HG02981 (cell line): ENCODE measurements at regions not wholly inside any gene's neighbourhood (a gene's known extent, or its start where the extent isn't known, plus 50 kb on each side); places are given as distances from the start of the nearest gene placed in this dataset.

ENCODE experiments used
- ATAC-seq: cut with Tn5 transposase; IDR thresholded peaks from one replicate; pipeline ENCODE4 v1.9.1; 2021; ENCODE audit warnings: mild to moderate bottlenecking, moderate library complexity; ENCODE audit not compliant: unreplicated experiment

DNA sequence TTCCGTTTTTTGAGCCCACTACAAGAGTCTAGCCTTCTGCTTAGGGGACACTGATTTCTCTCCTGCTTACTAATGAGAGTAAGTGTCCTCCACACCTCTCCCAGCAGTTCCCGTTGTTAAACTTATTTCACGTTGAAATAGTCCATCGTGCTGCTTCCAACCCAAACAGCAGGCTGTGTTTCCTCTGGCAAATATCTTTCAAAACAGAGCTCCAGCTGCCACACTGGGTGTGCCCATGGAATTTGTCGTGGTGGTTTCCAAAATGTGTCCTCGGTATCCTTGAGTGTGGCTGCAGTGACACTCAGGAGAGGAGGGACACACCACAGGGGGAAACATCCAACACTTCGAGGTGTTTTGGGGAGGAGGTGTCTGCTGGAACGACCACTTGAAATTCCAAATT is 176.5 kb upstream of the RALGAPA2 start:
- no peak for ATAC-seq

DNA sequence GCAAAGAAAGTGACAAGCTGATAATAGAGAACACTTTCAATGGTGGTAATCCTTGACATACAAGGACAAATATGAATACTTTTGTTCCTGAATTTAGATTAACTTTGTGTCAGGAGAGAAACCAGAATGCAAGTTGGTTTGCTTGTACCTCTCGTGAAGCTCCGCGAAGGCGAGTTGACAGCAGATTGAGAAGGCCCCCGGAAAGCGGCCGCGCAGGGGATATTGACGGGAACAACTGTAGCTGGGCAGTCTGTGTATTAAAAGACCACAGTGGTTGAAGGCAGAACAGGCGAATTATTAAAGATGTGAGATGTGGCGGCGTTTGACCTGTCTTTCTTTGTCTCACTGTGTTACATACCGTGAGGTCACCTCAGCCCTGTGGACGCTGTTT is 175.8 kb upstream of the RALGAPA2 start:
- ATAC-seq: no peak

DNA sequence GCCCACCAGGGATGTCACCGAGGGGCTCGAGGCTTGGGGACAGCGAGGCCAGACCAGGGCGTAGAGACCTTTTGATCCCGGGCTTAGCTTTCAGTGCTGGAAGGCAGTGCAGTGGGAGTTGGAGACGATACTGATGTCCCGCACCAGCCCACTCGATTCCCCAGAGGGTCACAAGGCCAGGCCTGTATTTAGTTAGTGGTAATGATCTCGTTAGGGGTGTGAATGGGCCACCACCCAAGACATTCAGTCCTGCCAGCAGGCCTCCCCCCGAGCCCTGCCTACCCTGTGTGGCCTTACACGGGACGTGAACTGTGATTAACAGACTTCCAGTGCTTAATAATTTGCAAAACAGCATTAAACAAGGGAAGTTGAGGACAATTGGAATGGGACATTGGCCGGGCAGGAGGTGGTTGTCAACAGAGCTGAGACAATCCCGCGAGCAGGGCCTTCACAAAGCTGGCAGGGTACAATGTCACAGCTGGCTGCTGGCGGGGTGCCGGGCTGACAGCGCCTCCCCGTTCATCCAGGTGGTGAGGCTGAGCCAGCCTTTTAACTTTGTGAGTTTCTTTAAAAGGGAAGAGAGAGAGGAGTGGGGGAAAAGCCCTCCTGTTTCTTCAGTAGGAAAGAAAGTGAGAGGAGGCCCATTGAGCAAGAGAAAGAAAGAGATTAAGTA is 175.3 kb upstream of the RALGAPA2 start:
- no peak for ATAC-seq

DNA sequence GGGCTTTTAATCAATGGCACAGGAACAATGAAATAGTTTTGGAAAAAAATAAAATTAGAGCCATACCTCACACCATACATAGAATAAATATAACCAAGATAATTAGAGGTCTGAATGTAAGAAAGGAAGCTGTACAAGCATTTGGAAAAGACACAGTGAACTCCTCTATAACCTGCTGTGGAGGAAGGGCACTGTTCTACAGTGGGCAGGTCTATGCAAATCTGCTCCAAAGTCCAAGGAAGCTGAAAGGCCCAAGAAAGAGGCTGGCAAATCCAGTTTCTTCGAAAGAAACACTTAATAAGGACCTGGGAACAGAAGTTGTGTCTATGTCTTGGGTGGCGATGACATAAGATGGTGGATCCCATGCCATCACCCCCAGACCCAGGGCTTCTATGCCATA is 169.4 kb upstream of the RALGAPA2 start:
- ATAC-seq: no peak

DNA sequence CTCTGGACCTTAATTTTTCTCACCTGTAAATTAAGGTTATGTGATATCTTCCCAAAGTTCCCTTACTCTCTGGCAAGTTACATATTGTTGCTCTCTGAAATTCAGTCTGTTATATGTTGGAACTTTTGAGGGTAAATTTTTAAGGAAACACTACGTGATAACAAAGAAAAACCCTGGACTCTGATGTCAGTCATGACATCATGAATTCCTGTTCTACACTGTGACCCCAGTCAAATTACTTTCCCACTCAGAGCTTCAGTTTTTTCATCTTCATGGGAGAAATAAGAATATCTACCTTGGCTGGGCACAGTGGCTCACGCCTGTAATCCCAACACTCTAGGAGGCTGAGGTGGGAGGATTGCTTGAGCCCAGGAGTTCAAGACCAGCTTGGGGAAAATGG is 164.6 kb upstream of the RALGAPA2 start:
- ATAC-seq: no peak

DNA sequence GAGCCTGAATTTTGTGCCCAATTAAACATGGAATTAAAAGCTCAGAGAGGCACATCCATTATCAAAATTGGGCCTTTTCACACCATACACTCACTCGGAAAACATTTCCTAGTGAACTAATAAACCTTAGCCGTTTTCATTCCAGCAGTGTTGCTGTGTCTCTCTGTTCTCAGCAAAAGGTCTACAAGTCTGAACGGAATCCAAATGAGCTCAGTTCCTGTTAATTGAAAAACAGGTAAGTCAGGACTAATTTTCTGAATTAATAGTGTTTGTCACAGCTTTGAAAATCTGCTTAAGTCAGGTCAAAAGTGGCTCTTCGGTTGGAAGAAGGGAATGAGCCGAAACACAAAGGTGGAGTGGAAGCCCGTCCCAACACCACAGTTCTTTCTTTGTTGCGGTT is 163.3 kb upstream of the RALGAPA2 start:
- ATAC-seq: no peak

DNA sequence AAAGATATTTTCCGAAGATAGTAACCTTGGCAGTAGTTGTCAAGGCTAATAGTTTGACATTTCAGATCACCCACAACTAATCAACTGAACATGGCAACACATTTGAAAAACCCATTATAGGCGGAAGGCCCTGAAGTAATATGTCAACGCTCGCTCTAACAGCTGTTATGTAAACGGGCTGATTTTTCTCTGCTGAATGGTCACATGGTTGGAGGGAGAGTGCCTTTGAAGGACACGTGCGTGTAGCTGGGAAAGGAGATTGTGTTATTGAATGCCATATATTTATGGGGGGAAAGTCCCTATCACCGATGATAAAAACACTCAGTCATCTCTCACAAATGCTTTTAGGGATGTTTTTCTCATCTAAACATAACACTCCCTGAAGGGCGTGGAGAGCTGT is 160.0 kb upstream of the RALGAPA2 start:
- ATAC-seq: no peak

DNA sequence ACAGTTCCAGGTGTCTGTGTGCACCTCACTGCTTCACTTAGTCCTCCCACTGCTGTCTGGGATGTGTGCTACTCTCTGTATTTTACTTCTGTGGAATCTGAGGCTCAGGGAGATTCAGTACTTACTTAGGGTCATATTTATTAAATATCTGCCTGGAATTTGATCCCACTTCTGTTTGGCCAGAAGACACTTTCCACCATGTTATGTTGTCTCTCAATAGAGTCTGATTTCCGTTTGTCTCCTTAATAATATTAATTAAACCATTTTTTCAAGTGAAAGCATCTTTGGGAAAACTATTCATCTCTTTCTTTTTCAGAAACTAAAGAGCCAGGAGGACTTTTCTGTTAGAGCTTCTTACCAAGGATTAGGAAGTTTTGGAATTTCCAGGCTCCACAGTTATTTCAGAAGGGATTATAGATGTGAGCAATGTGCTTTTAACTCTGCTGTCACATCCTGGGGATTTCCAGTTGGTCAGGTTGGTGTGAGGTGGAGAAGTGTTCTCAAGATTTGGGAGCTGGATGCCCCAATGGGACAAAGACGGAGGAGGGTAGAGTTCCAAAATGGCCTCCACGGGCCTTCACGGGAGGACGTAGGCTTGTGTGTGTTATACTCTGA is 156.8 kb upstream of the RALGAPA2 start:
- ATAC-seq: no peak

DNA sequence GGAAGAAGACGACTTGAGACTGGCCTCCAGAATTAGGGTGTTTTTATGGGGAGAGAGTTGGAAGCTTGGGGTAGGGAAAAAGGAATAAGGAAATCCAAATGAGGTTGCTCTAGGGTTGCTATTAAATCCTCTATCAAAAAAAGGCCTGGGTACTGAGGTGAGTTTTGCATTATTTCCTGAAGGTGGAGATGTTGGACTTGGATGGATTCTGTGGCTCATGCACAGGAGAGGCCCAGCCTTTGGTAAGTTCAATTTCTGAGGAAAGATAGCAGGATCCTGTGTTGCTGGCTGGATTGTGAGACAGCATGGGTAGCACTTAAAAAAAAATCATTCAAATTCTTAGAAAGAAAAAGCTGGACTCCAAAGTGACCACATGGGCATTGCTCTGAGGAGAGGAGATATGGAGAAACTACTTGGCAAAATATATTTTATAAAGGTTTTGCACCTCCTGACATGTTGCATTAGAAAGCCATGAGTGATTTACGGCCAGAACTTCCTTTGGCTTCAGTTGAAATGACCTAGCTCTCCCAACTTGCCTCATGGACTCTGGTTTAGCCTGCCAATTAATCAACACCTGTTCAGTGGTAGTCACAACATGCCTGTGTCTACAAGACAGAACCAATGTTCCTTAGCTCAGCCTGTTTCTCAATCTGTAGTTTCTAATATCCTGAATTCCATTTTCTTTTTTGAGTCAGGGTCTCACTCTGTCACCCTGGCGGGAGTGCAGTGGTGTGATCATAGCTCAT is 152.1 kb upstream of the RALGAPA2 start:
- no peak for ATAC-seq

DNA sequence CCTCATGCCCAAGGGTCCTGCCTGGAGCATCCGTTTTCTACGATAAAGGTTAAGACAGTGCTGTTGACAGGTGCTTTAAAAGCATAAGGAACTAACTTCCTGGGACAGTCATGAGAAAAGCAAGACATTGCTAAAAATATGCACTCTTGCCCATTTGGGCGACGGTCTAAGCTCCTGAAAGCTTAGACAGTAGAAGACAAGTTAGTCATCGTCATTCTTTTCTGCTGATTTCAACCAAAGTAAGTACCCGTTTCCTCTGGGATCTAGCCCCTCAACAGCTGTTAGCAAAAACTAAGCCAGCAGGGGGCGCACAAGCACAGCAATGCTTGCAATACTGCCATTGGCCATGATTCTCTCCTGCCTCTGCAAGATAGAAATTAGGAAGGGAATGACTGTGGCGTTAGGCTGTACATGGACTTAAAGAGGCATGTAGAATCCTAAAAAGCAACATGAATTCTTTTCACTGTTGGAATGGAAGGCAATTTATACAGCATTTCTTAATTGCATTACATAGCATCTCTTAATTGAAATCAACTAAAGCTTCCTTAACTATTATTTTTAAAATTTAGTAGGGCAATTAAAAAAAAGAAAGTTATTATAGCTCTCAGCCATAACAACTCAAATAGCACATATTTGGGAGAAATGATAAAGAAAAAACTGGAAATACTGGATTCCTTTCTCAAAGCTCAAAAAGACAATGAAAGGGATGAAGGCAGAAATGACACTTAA is 147.8 kb upstream of the RALGAPA2 start:
- peak; percentile 93 for ATAC-seq

DNA sequence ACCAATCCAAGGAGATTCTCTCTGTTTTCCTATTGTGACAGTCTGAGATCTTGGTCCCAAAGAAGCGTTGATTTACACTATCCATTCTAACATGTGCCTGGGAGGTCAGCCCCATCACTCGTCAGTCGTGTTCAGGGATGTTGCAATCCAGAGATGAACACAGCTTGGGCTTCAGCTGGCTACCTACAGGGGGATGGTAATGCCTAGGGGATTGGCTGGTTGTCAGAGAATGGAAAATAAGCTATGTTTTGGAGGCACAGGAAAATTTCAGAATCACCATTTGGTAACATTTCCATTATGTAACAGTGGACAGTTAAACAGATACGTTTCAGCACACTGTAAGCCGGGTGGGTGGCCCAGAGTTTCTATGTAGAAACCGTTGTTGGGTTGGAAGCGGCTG is 147.1 kb upstream of the RALGAPA2 start:
- ATAC-seq: no peak

DNA sequence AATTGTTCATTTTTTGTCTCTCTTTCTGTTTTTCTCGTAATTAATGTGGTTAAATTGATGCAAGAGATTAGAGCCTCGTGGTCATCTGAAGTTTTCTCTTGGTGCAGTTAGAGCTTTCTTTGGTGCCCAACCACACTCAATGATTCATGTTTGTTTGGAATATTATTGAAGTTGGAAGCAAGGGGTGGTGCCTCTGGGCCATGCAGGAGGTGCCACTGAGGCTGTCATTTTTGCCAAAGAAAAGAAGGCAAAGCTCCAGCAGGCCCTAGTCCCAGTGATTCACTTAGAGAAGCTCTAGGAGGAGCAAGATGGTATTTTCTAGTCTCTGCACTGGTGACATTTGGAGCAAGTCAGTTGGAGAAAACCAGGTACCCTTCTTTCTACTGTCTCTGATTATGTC is 144.5 kb upstream of the RALGAPA2 start:
- ATAC-seq: no peak

DNA sequence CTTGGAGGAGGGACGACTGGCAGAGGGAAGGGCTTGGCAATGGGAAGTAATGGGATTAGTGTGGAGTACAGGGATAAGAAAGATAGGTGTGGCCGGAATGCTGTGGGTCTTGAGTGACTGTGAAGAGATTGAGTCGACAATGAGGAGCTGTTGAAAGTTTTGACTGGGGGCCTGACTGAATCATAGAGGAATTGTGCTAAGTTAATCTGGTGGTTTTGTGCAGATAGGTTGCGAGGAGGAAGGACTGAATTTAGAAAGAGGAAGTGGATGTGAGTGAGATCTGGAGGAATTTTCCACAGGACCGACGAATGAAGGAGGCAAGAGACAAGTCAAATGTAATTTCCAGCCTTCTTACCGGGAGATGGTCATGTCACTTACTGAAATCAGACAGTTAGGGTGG is 143.9 kb upstream of the RALGAPA2 start:
- ATAC-seq: no peak

DNA sequence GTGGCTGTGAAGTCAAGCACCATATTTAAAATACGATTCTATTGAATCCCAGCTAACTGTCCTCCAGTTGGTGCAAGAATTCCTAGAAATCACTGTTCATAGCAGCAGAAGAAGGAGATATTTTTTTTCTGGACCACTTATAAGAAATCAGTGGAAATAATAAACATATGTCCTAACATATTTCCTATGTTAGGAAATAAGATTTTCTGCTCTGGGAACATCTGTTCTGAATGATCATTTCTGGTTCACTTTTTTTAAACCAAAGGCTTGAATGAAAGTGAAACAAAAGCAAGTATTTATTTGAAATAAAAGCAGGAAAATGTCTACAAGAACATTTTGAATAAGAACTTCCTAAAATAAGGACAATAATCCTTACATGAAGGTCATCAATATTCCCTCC is 138.9 kb upstream of the RALGAPA2 start:
- no peak for ATAC-seq

DNA sequence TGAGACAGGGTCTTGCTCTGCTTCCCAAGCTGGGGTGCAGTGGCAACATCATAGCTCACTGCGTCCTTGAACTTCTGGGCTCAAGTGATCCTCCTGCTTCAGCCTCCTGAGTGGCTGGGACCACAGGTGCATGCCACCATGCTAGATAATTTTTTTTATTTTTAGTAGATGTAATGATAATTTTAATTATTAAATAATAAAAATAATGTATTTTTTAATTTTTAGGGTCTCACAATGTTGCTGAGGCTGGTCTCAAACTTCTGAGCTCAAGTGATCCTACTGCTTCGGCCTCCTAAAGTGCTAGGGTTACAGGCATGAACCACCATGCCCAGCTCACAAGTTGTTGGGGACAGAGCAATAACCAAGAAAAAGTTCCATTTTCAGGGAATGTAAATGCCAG is 138.0 kb upstream of the RALGAPA2 start:
- ATAC-seq: no peak

DNA sequence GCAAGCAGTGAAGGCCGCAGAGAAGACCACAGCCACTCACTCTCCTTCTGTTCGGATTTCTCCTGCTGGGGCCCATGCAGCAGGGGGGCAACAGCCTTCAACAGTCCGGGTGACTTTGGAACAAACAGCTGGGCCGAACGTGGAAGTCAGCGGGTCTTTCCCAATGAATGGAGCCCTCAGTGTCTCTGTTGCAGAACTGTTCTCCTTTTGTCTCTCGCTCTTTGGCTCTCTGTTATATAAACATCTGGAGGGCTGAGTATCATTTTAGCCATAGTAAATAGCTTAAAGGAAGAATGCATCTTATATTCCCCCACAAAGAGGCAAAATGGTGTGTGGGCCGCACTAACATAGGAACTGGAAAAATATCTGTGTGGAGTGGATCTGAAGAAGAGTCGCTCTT is 136.7 kb upstream of the RALGAPA2 start:
- ATAC-seq: no peak

DNA sequence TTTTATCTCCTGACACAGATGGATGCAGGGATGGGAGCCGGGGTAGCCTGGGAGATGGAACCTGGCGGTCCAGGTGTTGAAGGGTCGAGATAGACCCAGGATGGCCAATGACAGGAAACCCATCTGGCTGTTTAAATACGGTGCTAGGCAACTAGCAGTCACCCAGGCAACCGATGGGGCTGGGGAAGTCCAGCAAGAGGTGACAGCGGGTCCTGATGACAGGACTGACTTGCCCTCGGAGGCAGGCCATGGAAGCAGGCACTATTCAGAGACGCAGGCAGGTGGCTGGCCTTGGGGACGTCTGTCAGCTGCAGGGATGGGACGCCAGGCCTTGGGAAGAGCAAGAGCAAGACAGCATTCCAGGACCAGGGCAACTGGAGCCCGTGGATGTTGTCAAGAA is 135.4 kb upstream of the RALGAPA2 start:
- no peak for ATAC-seq

DNA sequence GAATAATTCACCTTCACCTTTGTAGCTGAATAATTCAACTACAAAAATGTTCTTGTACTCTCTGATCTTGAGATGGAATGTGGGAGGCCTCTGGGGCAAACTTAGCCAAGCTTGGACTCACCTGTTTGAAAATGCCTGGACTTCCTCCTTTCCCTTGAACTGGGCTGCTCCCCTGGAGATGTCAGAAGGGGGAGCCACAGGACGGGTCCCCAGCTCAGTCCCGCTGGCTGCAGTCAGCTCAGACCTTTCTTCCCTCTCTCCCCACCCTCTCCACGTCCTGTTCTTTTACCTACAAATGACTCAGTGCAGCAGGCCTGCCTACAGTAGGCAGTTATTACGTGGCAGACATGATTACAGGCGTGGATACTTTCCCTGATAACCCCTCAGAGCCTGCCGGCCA is 131.5 kb upstream of the RALGAPA2 start:
- no peak for ATAC-seq

DNA sequence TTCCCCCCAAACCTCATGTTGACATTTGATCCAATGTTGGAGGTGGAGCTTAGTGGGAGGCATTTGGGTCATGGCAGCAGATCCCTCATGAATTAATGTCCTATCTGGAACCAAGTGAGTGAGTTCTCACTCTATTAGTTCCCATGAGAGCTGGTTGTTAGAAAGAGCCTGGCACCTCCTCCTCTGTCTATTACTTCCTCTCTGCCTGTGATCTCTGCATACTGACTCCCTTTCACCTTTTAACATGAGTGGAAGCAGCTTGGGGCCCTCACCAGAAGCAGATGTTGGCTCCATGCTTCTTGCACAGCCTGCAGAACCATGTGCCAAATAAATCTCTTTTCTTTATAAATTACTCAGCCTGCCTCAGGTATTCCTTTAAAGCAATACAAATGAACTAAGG is 127.3 kb upstream of the RALGAPA2 start:
- ATAC-seq: no peak

DNA sequence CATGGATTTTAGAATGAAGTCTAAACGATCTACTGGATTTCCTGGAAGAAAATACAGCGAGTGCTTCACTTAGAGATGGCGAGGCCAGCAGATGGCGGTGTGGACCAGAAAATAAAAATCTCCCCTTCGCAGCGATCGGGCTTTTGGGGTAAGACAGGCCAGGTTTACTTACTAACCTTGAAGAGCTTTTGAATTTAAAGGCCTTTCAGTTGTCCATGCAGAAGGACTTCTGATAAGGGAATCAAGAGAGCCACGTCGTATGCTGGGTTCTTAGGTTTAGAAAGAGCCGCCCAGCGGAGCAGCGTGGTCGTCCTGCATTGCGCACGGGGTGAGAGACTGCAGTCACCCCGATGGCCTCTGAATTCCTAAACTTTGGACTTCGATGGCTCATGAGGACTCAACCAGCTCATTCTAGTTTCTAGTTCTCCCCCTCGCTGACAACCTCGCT is 125.2 kb upstream of the RALGAPA2 start:
- ATAC-seq: no peak

DNA sequence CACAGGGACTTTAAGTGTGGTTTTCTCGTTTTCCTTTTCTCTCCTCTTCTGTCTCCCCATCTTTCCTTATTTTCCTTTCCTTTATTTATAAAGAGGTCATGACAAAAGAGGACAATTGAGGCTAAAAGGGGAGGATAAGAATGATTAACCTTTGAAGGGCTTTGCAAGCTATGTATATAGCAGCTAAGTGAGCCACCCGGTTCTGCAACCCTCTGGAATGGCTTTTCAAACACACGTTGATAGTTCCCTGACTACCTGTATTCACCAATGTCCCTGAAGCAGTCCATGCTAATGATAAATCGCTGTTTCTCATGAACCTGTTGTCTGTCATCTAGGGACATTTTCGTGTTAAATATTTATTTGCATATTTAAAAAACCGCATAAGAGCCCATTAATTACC is 124.4 kb upstream of the RALGAPA2 start:
- no peak for ATAC-seq

DNA sequence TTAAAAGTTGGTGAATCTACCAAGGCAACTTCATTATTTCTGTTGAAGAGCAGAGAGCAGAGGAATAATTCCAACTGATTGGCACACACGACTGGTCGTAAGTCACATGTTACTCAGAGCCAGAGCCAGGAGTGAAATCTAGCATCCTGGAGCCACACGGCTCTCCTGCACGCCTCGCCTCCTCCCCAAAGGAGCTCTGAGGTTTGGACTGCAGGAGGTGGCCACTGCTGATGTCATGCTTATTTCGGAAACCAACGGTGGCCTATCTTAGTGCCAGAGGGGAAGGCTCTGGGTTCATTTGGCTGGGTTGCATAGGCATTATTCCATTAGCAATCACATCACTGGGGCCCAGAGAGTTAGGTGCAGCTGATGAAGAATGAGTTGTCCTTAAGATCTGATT is 123.5 kb upstream of the RALGAPA2 start:
- no peak for ATAC-seq
